GM18517 (cell line): ENCODE measurements at regions not wholly inside any gene's neighbourhood (a gene's known extent, or its start where the extent isn't known, plus 50 kb on each side); places are given as distances from the start of the nearest gene placed in this dataset.
"Not testable (repeated sequence)": the region's sequence is repeated elsewhere in the genome, so short reads cannot be mapped to it uniquely, and the experiment has no call there.

ENCODE experiments used
- ATAC-seq: cut with Tn5 transposase; IDR thresholded peaks from one replicate; pipeline ENCODE4 v1.9.1; 2021; ENCODE audit warnings: mild to moderate bottlenecking, moderate library complexity; ENCODE audit not compliant: unreplicated experiment

GRCh38 chr11:110514967-110515366, 85.2 kb downstream of the FDX1 start:
- ATAC-seq = no peak

GRCh38 chr11:110517381-110517780, 87.6 kb downstream of the FDX1 start:
- ATAC-seq = not testable (repeated sequence)

GRCh38 chr11:110518809-110519514, 89.2 kb downstream of the FDX1 start:
- ATAC-seq = no peak

GRCh38 chr11:110519796-110520195, 90.0 kb downstream of the FDX1 start:
- no peak for ATAC-seq

GRCh38 chr11:110522471-110522870, 92.7 kb downstream of the FDX1 start:
- ATAC-seq = no peak

- no peak for ATAC-seq
Measured at GRCh38 chr11:110524238-110524637, 94.5 kb downstream of the FDX1 start.

GRCh38 chr11:110525883-110526282, 96.1 kb downstream of the FDX1 start:
- ATAC-seq = peak; percentile 72

GRCh38 chr11:110526323-110526722, 96.6 kb downstream of the FDX1 start:
- peak; percentile 67 for ATAC-seq
